ENCODE measurements at regions not wholly inside any gene's neighbourhood (a gene's known extent, or its start where the extent isn't known, plus 50 kb on each side); places are given as distances from the start of the nearest gene placed in this dataset.

DNA sequence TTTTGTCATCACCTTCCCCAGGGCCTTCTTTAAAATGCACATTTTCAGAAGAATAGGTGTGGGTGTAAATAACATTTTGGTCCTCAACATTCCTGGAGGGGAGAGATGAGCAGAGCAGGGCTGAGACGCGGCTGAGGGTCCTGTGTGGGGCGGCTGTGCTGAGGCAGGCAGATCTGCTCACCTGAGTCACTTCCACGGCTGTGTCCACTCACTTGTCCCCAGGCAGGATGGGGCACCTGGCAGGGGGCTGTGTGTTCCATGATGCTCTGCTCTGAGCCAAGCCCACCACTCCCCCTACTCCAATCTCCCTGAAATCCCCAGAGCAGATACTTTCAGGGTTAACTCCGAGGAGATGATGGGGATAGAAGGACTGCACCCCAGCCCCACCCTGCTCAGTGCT is 93.8 kb downstream of the GLRX3 start:
- Histone ChIP-seq H3K27ac (no peak overlapping the region), H3K4me1 (ENCODE audit: control insufficient read depth in 1 of 2, insufficient read depth in 1 of 2, low read depth in 1 of 2, low read length in 1 of 2) (no peaks in the 10 kb centered on the region), H3K36me3 (no peaks in the 10 kb centered on the region), H3K27me3 (peaks cover 11% of the 10 kb centered on the region), H3K9me3 (no peaks in the 10 kb centered on the region), H3K4me3 (ENCODE audit: low read depth in 1 of 2, low read length in 1 of 2) (no peak overlapping the region)
- no peak for TF ChIP-seq CTCF (IDR thresholded peaks at IDR 0.05)

DNA sequence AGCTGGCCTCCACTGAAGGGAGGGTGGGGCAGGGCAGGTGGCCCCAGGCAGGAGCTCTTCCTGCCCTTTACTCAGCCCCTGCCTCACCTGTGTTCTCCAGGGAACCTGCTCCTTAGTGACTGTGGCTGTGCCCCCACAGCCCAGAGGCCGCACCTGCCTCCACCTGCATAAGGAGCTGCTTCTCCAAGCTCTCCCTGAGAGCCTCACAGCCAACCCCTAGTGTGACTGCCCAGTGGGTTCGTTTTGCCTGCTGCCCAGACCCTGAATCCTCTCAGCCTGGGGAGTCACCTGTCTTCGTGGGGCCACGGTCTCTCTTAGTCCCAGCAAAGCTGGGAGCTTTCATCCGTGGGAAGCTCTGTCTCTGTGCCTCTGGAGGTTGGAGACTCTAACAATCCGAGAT is 94.4 kb downstream of the GLRX3 start:
- Histone ChIP-seq H3K36me3 (no peaks in the 10 kb centered on the region), H3K4me3 (ENCODE audit: low read depth in 1 of 2, low read length in 1 of 2) (no peak overlapping the region), H3K27ac (no peak overlapping the region), H3K27me3 (peaks cover 11% of the 10 kb centered on the region), H3K4me1 (ENCODE audit: control insufficient read depth in 1 of 2, insufficient read depth in 1 of 2, low read depth in 1 of 2, low read length in 1 of 2) (no peaks in the 10 kb centered on the region), H3K9me3 (no peaks in the 10 kb centered on the region)
- no peak for TF ChIP-seq CTCF (IDR thresholded peaks at IDR 0.05)

- no peak for TF ChIP-seq CTCF (IDR thresholded peaks at IDR 0.05)
- Histone ChIP-seq H3K4me3 (ENCODE audit: low read depth in 1 of 2, low read length in 1 of 2) (no peak overlapping the region), H3K36me3 (no peaks in the 10 kb centered on the region), H3K9me3 (no peaks in the 10 kb centered on the region), H3K4me1 (ENCODE audit: control insufficient read depth in 1 of 2, insufficient read depth in 1 of 2, low read depth in 1 of 2, low read length in 1 of 2) (no peaks in the 10 kb centered on the region), H3K27me3 (peaks cover 11% of the 10 kb centered on the region), H3K27ac (no peak overlapping the region)
These were observed 95.1 kb downstream of the GLRX3 start for GRCh38 chr10:130231251-130231741.

DNA sequence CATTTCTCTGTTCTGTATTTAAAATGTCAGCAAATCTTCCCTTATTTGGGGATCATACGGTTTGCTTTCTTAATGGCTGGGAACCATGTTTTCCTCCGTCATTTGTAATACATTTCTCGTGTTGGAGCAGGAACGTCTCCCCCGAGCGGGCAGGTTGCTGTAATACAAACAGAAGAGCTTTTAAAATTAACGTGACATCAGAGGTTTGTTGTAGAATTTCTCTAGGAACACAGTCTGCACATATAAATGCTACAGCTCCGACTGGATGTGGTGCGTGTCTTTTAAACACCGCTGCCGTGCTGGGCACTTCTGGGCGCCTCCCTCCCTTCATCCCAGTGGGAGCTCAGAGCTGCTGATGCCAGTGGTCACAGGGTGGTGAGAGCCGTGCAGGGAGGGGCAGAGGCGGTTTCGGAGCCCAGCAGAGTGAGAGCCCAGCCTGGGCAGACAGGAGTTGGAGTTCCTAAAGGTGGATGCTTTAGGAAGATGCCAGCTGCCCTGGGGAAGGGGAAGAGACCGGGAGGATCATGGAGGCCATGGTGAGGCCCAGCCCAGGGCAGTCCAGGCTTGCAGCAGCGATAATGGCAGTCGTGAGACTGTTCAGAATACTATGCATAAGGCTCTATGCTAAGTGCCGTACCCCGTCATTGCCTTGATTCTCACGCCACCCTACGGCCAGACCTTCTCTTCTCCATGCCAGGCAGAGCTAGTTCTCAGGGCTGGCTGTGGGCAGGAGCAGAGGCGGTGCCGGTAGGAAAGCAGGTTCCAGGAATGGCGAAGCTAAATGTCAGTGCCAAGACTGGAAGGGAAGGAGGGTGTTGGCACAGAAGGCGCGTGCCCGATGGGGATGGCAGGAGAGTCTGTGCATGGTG is 96.2 kb downstream of the GLRX3 start:
- no peaks in the 10 kb centered on the region for H3K36me3 ChIP-seq
- no peaks in the 10 kb centered on the region for H3K9me3 ChIP-seq
- H3K4me3 ChIP-seq (ENCODE audit: low read depth in 1 of 2, low read length in 1 of 2), result no peak overlapping the region
- peaks cover 11% of the 10 kb centered on the region for H3K27me3 ChIP-seq
- TF ChIP-seq CTCF (IDR thresholded peaks at IDR 0.05), result no peak
- H3K27ac ChIP-seq, result no peak overlapping the region
- H3K4me1 ChIP-seq (ENCODE audit: control insufficient read depth in 1 of 2, insufficient read depth in 1 of 2, low read depth in 1 of 2, low read length in 1 of 2), result no peaks in the 10 kb centered on the region

GRCh38 chr10:130233035-130233360 is 96.8 kb downstream of the GLRX3 start:
- Histone ChIP-seq H3K9me3 (no peaks in the 10 kb centered on the region), H3K4me1 (ENCODE audit: control insufficient read depth in 1 of 2, insufficient read depth in 1 of 2, low read depth in 1 of 2, low read length in 1 of 2) (no peaks in the 10 kb centered on the region), H3K27me3 (peaks cover 11% of the 10 kb centered on the region), H3K27ac (no peak overlapping the region), H3K36me3 (no peaks in the 10 kb centered on the region), H3K4me3 (ENCODE audit: low read depth in 1 of 2, low read length in 1 of 2) (no peak overlapping the region)
- no peak for TF ChIP-seq CTCF (IDR thresholded peaks at IDR 0.05)
